ENCODE measurements at regions not wholly inside any gene's neighbourhood (a gene's known extent, or its start where the extent isn't known, plus 50 kb on each side); places are given as distances from the start of the nearest gene placed in this dataset.

GRCh38 chr2:53227535-53227934 is 540.1 kb upstream of the CHAC2 start:
- TF ChIP-seq REST (IDR thresholded peaks at IDR 0.05; ENCODE audit: insufficient read depth in 1 of 2, low read depth in 2 of 2, low read length in 2 of 2): no peak
- TF ChIP-seq TAF1 (IDR thresholded peaks at IDR 0.05; ENCODE audit: borderline replicate concordance, insufficient read depth, low read length): no peak
- TF ChIP-seq FOXP2 (optimal IDR thresholded peaks at IDR 0.05; ENCODE audit: borderline replicate concordance, extremely low read depth, extremely low read length, insufficient read depth): no peak
- no peak for TF ChIP-seq POLR2AphosphoS5 (IDR thresholded peaks at IDR 0.05; ENCODE audit: low read depth, low read length)
- TF ChIP-seq SIN3A (IDR thresholded peaks at IDR 0.05; ENCODE audit: borderline replicate concordance, insufficient read depth, low read length): no peak

GRCh38 chr2:53220969-53221368 is 546.6 kb upstream of the CHAC2 start:
- no peak for TF ChIP-seq TAF1 (IDR thresholded peaks at IDR 0.05; ENCODE audit: borderline replicate concordance, insufficient read depth, low read length)
- TF ChIP-seq FOXP2 (optimal IDR thresholded peaks at IDR 0.05; ENCODE audit: borderline replicate concordance, extremely low read depth, extremely low read length, insufficient read depth): no peak
- no peak for TF ChIP-seq POLR2AphosphoS5 (IDR thresholded peaks at IDR 0.05; ENCODE audit: low read depth, low read length)
- no peak for TF ChIP-seq REST (IDR thresholded peaks at IDR 0.05; ENCODE audit: insufficient read depth in 1 of 2, low read depth in 2 of 2, low read length in 2 of 2)
- no peak for TF ChIP-seq SIN3A (IDR thresholded peaks at IDR 0.05; ENCODE audit: borderline replicate concordance, insufficient read depth, low read length)

- TF ChIP-seq FOXP2 (optimal IDR thresholded peaks at IDR 0.05; ENCODE audit: borderline replicate concordance, extremely low read depth, extremely low read length, insufficient read depth) (no peak), TAF1 (IDR thresholded peaks at IDR 0.05; ENCODE audit: borderline replicate concordance, insufficient read depth, low read length) (no peak), POLR2AphosphoS5 (IDR thresholded peaks at IDR 0.05; ENCODE audit: low read depth, low read length) (no peak), SIN3A (IDR thresholded peaks at IDR 0.05; ENCODE audit: borderline replicate concordance, insufficient read depth, low read length) (no peak), REST (IDR thresholded peaks at IDR 0.05; ENCODE audit: insufficient read depth in 1 of 2, low read depth in 2 of 2, low read length in 2 of 2) (no peak)
Measured at GRCh38 chr2:53217250-53217649, 550.4 kb upstream of the CHAC2 start.

GRCh38 chr2:53216805-53217204 is 550.8 kb upstream of the CHAC2 start:
- no peak for TF ChIP-seq FOXP2 (optimal IDR thresholded peaks at IDR 0.05; ENCODE audit: borderline replicate concordance, extremely low read depth, extremely low read length, insufficient read depth)

- TF ChIP-seq TAF1 (IDR thresholded peaks at IDR 0.05; ENCODE audit: borderline replicate concordance, insufficient read depth, low read length) (no peak), POLR2AphosphoS5 (IDR thresholded peaks at IDR 0.05; ENCODE audit: low read depth, low read length) (no peak), REST (IDR thresholded peaks at IDR 0.05; ENCODE audit: insufficient read depth in 1 of 2, low read depth in 2 of 2, low read length in 2 of 2) (no peak), SIN3A (IDR thresholded peaks at IDR 0.05; ENCODE audit: borderline replicate concordance, insufficient read depth, low read length) (no peak), FOXP2 (optimal IDR thresholded peaks at IDR 0.05; ENCODE audit: borderline replicate concordance, extremely low read depth, extremely low read length, insufficient read depth) (no peak)
Measured at GRCh38 chr2:53212576-53212975, 555.0 kb upstream of the CHAC2 start.

Data from PFSK-1 (cell line).